Transverse colon (tissue), 4 donors: ENCODE measurements at regions not wholly inside any gene's neighbourhood (a gene's known extent, or its start where the extent isn't known, plus 50 kb on each side); places are given as distances from the start of the nearest gene placed in this dataset.

Experiments
- DNase-seq: peaks from one replicate; pipeline ENCODE4 v3.0.0-alpha.2; 2019
- H3K27ac ChIP-seq, 4 donors: fragments of 200-600 bp; sonication (generic); 2 replicates each; pipeline ENCODE4 v1.5.1; 2016 to 2018; ENCODE audit warnings: inconsistent platforms in 4 of 4
- H3K27me3 ChIP-seq: fragments of 200-600 bp; sonication (generic); 2 replicates; pipeline ENCODE4 v1.5.1; 2017; ENCODE audit warnings: inconsistent platforms
- H3K36me3 ChIP-seq, 4 donors: fragments of 200-600 bp; sonication (generic); 2 replicates each; pipeline ENCODE4 v1.5.1; 2017 to 2019; ENCODE audit warnings: inconsistent platforms in 4 of 4
- H3K4me1 ChIP-seq, 4 donors: fragments of 200-600 bp; sonication (generic); 2 replicates each; pipeline ENCODE4 v1.5.1; 2017 to 2020; ENCODE audit warnings: inconsistent platforms in 4 of 4
- H3K4me3 ChIP-seq, 4 donors: fragments of 200-600 bp; sonication (generic); 1 replicate in 1 of 4; 2 replicates in 3 of 4; pipeline versions ENCODE4 v1.5.1 to v1.6.1; 2017 to 2019; ENCODE audit warnings: inconsistent platforms in 4 of 4
- H3K9me3 ChIP-seq, 2 donors: fragments of 200-600 bp; sonication (generic); 2 replicates each; pipeline ENCODE4 v1.5.1; 2017 to 2019; ENCODE audit warnings: inconsistent platforms in 2 of 2
- EP300 ChIP-seq: sonication (generic); formaldehyde crosslinking; IDR thresholded peaks from one replicate; pipeline ENCODE4 v1.6.1; 2017; ENCODE audit warnings: antibody characterized with exemption, low read depth
- POLR2A ChIP-seq: fragments of 450-650 bp; IDR thresholded peaks from one replicate; pipeline ENCODE4 v1.6.1; 2016; ENCODE audit warnings: antibody characterized with exemption, mild to moderate bottlenecking, moderate library complexity
- POLR2AphosphoS5 ChIP-seq, 3 donors: sonication (generic); formaldehyde crosslinking; IDR thresholded peaks; one replicate each; pipeline ENCODE4 v1.6.1; 2016; ENCODE audit warnings: antibody characterized with exemption in 3 of 3
- WGBS, 2 donors: methylation state at CpG; one replicate each; pipeline ENCODE4 v1.1.5; 2018; ENCODE audit warnings: low coverage in 1 of 2; 5-methylcytosine and 5-hydroxymethylcytosine counted together
- in situ Hi-C, 4 donors: fragments of 200-750 bp; cut with MboI; loops; one replicate each; pipeline versions ENCODE4 v1.15.0 to v1.15.1; 2017; ENCODE audit warnings: low sequenced_read_pairs in 3 of 4, low pct_ligation_motif_present in 1 of 4, low pct_unique_long_range_greater_than_20kb in 1 of 4
- intact Hi-C: fragments of 100-400 bp; cut with DNase I; formaldehyde crosslinking; loops from one replicate; pipeline ENCODE4 v1.15.1; 2023; ENCODE audit warnings: low total_unique reads
- TF ChIP-seq, protein P1 (sequence below), 5 experiments: fragments of 200-600 bp in 3 of 5; fragments of 450-650 bp in 2 of 5; sonication (generic) in 3 of 5; IDR thresholded peaks; 1 replicate in 2 of 5; 2 replicates in 3 of 5; pipeline ENCODE4 v1.5.1; 2016 to 2017; ENCODE audit warnings: antibody characterized with exemption in 5 of 5, inconsistent platforms in 3 of 5, mild to moderate bottlenecking in 2 of 5, moderate library complexity in 1 of 5

DNA sequence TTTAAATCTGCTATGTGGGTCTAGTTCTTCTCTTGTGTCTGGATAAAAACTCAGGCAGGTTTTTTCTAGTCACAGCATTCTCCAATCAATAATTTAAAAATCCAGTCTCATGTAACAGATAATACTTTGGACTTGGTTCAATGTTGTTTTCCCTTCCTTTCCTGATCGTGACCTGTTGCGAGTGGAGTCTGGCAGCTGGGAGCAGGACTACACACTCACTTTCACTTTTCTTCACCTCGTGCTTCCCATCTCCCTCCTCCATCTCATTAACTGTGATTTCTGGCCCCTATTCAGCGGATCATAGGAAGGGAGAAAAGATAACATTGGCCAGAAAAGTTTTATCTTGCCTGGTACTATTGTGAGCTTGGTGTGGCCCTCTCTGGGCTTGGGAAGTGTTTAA is 96.6 kb upstream of the GATB start:
- H3K4me1 ChIP-seq = no peaks in the 10 kb centered on the region
- no peak for DNase-seq
- H3K4me3 ChIP-seq = no peak overlapping the region
- H3K27ac ChIP-seq = no peak overlapping the region
- no peaks in the 10 kb centered on the region for H3K9me3 ChIP-seq
- in situ Hi-C loops (no loop called here), intact Hi-C loops (no loop called here)
- TF ChIP-seq, protein P1, sequence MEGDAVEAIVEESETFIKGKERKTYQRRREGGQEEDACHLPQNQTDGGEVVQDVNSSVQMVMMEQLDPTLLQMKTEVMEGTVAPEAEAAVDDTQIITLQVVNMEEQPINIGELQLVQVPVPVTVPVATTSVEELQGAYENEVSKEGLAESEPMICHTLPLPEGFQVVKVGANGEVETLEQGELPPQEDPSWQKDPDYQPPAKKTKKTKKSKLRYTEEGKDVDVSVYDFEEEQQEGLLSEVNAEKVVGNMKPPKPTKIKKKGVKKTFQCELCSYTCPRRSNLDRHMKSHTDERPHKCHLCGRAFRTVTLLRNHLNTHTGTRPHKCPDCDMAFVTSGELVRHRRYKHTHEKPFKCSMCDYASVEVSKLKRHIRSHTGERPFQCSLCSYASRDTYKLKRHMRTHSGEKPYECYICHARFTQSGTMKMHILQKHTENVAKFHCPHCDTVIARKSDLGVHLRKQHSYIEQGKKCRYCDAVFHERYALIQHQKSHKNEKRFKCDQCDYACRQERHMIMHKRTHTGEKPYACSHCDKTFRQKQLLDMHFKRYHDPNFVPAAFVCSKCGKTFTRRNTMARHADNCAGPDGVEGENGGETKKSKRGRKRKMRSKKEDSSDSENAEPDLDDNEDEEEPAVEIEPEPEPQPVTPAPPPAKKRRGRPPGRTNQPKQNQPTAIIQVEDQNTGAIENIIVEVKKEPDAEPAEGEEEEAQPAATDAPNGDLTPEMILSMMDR (IDR thresholded peaks at IDR 0.05) = no peak
- TF ChIP-seq POLR2AphosphoS5 (IDR thresholded peaks at IDR 0.05) (no peak), POLR2A (no peak), EP300 (no peak)
- no peaks in the 10 kb centered on the region for H3K27me3 ChIP-seq
- H3K36me3 ChIP-seq = no peaks in the 10 kb centered on the region
- 31% methylated on average over 3 to 4 of the region's 4 CpGs for WGBS, 2 donors

DNA sequence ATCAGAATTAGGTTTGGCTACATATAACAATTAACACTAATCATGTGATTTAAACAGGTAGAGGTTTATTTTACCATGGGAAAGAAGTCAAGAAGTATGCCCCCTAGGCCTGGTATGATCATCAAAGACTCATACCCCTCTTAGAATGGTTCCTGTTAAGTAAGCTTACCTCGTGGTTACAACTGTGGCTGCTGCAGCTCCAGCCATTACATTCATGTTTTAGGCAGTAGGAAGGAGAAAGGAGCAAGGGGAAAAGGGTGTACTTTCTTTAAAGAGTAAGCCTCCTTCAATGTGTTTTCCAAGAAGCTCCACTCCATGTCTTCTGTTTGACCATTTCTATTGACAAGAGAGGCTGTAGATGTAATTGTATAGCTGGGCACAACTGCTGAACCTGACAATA is 94.9 kb upstream of the GATB start:
- Histone ChIP-seq H3K27me3 (no peaks in the 10 kb centered on the region), H3K36me3 (no peaks in the 10 kb centered on the region), H3K4me3 (no peak overlapping the region), H3K4me1 (no peaks in the 10 kb centered on the region), H3K9me3 (no peaks in the 10 kb centered on the region), H3K27ac (no peak overlapping the region)
- WGBS, 2 donors = 67% methylated on average over 1 of the region's 1 CpG; no CpG with 5 or more reads in 1 of the 2 donors
- TF ChIP-seq, protein P1 (IDR thresholded peaks at IDR 0.05) = no peak
- TF ChIP-seq EP300 (no peak), POLR2AphosphoS5 (IDR thresholded peaks at IDR 0.05) (no peak), POLR2A (no peak)
- in situ Hi-C loops = no loop called here
- DNase-seq = no peak
- intact Hi-C loops = no loop called here

DNA sequence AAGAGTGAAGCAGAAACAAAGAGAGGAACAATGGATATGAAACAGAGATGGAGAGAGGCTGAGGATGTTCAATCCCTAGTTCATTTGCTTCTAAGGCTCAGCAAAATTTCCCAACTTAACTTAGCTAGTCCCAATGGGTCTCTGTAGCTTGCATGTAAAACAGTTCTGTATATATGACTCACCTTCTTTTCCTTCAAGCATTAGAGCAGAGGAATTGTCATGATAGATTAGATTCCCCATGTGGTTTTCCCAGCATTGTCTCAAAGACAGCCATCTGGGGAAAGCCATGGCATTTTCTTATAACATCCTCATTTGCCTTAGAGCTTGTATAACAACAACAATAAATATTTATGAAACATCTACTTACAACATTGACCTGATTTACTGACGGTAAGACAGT is 93.9 kb upstream of the GATB start:
- no peaks in the 10 kb centered on the region for H3K9me3 ChIP-seq
- H3K27me3 ChIP-seq = no peaks in the 10 kb centered on the region
- TF ChIP-seq POLR2AphosphoS5 (IDR thresholded peaks at IDR 0.05) = no peak
- no peak for TF ChIP-seq EP300
- no peak for TF ChIP-seq POLR2A
- 71 to 100% methylated on average over 1 of the region's 1 CpG for WGBS, 2 donors
- in situ Hi-C loops = no loop called here
- no peaks in the 10 kb centered on the region for H3K36me3 ChIP-seq
- no peak for DNase-seq
- H3K4me3 ChIP-seq = no peak overlapping the region
- intact Hi-C loops = no loop called here
- H3K4me1 ChIP-seq = no peaks in the 10 kb centered on the region
- no peak overlapping the region for H3K27ac ChIP-seq

DNA sequence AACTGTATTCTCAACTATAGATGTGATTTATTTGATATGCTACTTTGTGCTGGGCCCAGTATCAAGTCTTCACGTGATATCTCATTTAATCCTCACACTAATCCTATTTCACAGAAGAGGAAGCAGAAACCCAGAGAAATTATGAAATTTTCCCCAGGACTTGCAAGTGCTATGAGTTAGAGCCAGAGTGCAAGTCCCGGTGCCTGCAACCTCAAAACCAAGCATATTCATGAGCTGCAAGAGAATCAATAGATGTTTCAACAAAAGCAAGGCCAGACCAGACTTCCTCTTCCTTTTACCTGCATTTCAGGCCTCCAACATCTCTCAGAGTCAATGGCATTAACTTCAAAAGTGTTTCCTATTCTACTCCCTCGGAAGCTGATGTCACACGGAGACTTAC is 92.2 kb upstream of the GATB start:
- in situ Hi-C loops = no loop called here
- no peak for DNase-seq
- no peak overlapping the region for H3K4me3 ChIP-seq
- no peak overlapping the region for H3K27ac ChIP-seq
- no peaks in the 10 kb centered on the region for H3K4me1 ChIP-seq
- TF ChIP-seq POLR2A (no peak), POLR2AphosphoS5 (IDR thresholded peaks at IDR 0.05) (no peak), EP300 (no peak)
- TF ChIP-seq, protein P1 (IDR thresholded peaks at IDR 0.05) = no peak
- H3K9me3 ChIP-seq = no peaks in the 10 kb centered on the region
- 55 to 68% methylated on average over 4 of the region's 4 CpGs for WGBS, 2 donors
- H3K36me3 ChIP-seq = no peaks in the 10 kb centered on the region
- intact Hi-C loops = no loop called here
- H3K27me3 ChIP-seq = no peaks in the 10 kb centered on the region

DNA sequence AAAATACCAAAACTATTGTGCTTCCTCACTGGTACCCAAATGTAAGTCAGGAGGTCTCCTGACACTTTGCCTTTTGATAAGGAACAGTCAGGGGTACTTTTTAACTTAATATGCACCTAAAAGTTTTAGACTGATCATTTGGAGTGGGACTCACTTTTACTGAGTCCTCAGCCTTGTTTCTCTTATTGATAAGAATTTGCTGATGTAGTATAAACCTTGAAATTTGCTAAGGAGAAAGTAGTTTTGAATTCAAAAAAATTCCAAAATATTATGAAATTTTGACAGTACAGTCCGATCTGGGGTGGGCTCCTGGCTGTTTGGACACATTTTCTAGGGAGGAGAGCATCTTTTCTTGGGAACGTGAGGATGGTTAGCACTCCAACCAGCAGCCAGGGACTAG is 91.4 kb upstream of the GATB start:
- DNase-seq = no peak
- 40 to 42% methylated on average over 2 of the region's 2 CpGs for WGBS, 2 donors
- Histone ChIP-seq H3K9me3 (no peaks in the 10 kb centered on the region), H3K27ac (no peak overlapping the region), H3K36me3 (no peaks in the 10 kb centered on the region), H3K27me3 (no peaks in the 10 kb centered on the region), H3K4me1 (no peaks in the 10 kb centered on the region), H3K4me3 (no peak overlapping the region)
- intact Hi-C loops = no loop called here
- TF ChIP-seq, protein P1 (IDR thresholded peaks at IDR 0.05) = no peak
- TF ChIP-seq POLR2A (no peak), EP300 (no peak), POLR2AphosphoS5 (IDR thresholded peaks at IDR 0.05) (no peak)
- in situ Hi-C loops = no loop called here
